GM23338 (cell line): ENCODE measurements at regions not wholly inside any gene's neighbourhood (a gene's known extent, or its start where the extent isn't known, plus 50 kb on each side); places are given as distances from the start of the nearest gene placed in this dataset.
A peak's percentile ranks its signal among the peaks of the same experiment; 100 is the strongest.

ENCODE experiments used
- ATAC-seq: fragments of 200-7000 bp; cut with Tn5 transposase; 3 replicates; pipeline ENCODE4 v1.9.1; 2020
- DNase-seq: peaks from one replicate; pipeline ENCODE4 v3.0.0-alpha.2; 2015; ENCODE audit warnings: low spot score
- H2AFZ ChIP-seq: fragments of 200-600 bp; sonication (generic); 2 replicates; pipeline ENCODE4 v1.8.0; 2016; ENCODE audit warnings: antibody characterized with exemption, mild to moderate bottlenecking, moderate library complexity
- H3F3A ChIP-seq: fragments of 200-600 bp; sonication (generic); replicated peaks from 2 replicates; pipeline ENCODE4 v1.8.0; 2017; ENCODE audit warnings: antibody characterized with exemption, mixed run types, low read depth
- H3K27ac ChIP-seq: fragments of 200-600 bp; sonication (generic); 2 replicates; pipeline ENCODE4 v1.6.1; 2016; ENCODE audit warnings: low read depth
- H3K27me3 ChIP-seq: fragments of 200-600 bp; sonication (generic); 2 replicates; pipeline ENCODE4 v1.8.0; 2016; ENCODE audit warnings: mild to moderate bottlenecking, mixed run types, moderate library complexity; ENCODE audit not compliant: insufficient read depth
- H3K36me3 ChIP-seq: fragments of 200-600 bp; sonication (generic); 2 replicates; pipeline ENCODE4 v1.8.0; 2016; ENCODE audit warnings: mild to moderate bottlenecking; ENCODE audit not compliant: insufficient read depth
- H3K4me1 ChIP-seq: fragments of 200-600 bp; sonication (generic); 2 replicates; pipeline ENCODE4 v1.8.0; 2016; ENCODE audit warnings: mild to moderate bottlenecking, moderate library complexity; ENCODE audit not compliant: insufficient read depth
- H3K4me2 ChIP-seq: fragments of 200-600 bp; sonication (generic); 2 replicates; pipeline ENCODE4 v1.7.1; 2017; ENCODE audit warnings: mixed run types
- H3K4me3 ChIP-seq: fragments of 200-600 bp; sonication (generic); 2 replicates; pipeline ENCODE4 v1.6.1; 2016; ENCODE audit warnings: mixed run types
- H3K79me2 ChIP-seq: fragments of 200-600 bp; sonication (generic); replicated peaks from 2 replicates; pipeline ENCODE4 v1.8.0; 2017; ENCODE audit warnings: mild to moderate bottlenecking; ENCODE audit not compliant: insufficient read depth
- H3K9me2 ChIP-seq: fragments of 200-600 bp; sonication (generic); 2 replicates; pipeline ENCODE4 v1.8.0; 2017; ENCODE audit not compliant: insufficient read depth
- H4K20me1 ChIP-seq: fragments of 200-600 bp; sonication (generic); replicated peaks from 2 replicates; pipeline ENCODE4 v1.8.0; 2017; ENCODE audit warnings: mild to moderate bottlenecking; ENCODE audit not compliant: insufficient read depth
- H3K27ac Mint-ChIP-seq: 2 replicates; pipeline ENCODE4 v1.8.0; 2020; ENCODE audit warnings: inconsistent platforms, mild to moderate bottlenecking, moderate library complexity, mixed read lengths
- H3K27me3 Mint-ChIP-seq: 3 replicates; pipeline ENCODE4 v1.8.0; 2022; ENCODE audit warnings: low read depth, mild to moderate bottlenecking, moderate library complexity, mixed read lengths, inconsistent platforms; ENCODE audit not compliant: insufficient read depth, poor library complexity
- H3K36me3 Mint-ChIP-seq: 3 replicates; pipeline ENCODE4 v1.8.0; 2021; ENCODE audit warnings: low read depth, mild to moderate bottlenecking, inconsistent platforms, moderate library complexity, mixed read lengths
- H3K4me1 Mint-ChIP-seq: 3 replicates; pipeline ENCODE4 v1.8.0; 2020; ENCODE audit warnings: mild to moderate bottlenecking, inconsistent platforms, mixed read lengths
- H3K4me3 Mint-ChIP-seq: 3 replicates; pipeline ENCODE4 v1.8.0; 2021; ENCODE audit warnings: moderate library complexity, mild to moderate bottlenecking, inconsistent platforms, mixed read lengths
- H3K9me3 Mint-ChIP-seq: 3 replicates; pipeline ENCODE4 v1.8.0; 2020; ENCODE audit warnings: moderate library complexity, mild to moderate bottlenecking, inconsistent platforms, mixed read lengths
- CREB1 ChIP-seq: fragments of 250-450 bp; sonication (Bioruptor Pico); IDR thresholded peaks from 2 replicates; pipeline ENCODE4 v1.5.0; 2020; ENCODE audit warnings: low read depth, mild to moderate bottlenecking, moderate library complexity
- CTCF ChIP-seq, 2 experiments: fragments of 200-600 bp in 1 of 2; sonication (generic) in 1 of 2; conservative IDR thresholded peaks; 2 replicates each; pipeline versions ENCODE4 v1.5.1 to v1.6.1; 2016 to 2017; ENCODE audit warnings: antibody characterized with exemption in 2 of 2, low read depth in 2 of 2, mild to moderate bottlenecking in 2 of 2, moderate library complexity in 1 of 2
- ETS1 ChIP-seq: IDR thresholded peaks from 2 replicates; pipeline ENCODE4 v1.6.1; 2016; ENCODE audit warnings: antibody characterized with exemption
- EZH2 ChIP-seq: fragments of 200-600 bp; sonication (generic); IDR thresholded peaks from one replicate; pipeline ENCODE4 v1.8.0; 2017; ENCODE audit warnings: antibody characterized with exemption, mild to moderate bottlenecking, low read depth; ENCODE audit not compliant: unreplicated experiment
- EZH2phosphoT487 ChIP-seq: fragments of 200-600 bp; sonication (generic); IDR thresholded peaks from one replicate; pipeline ENCODE4 v1.8.1; 2018; ENCODE audit warnings: antibody characterized with exemption; ENCODE audit not compliant: unreplicated experiment
- NANOG ChIP-seq: IDR thresholded peaks from 2 replicates; pipeline ENCODE4 v1.6.1; 2016; ENCODE audit warnings: antibody characterized with exemption, borderline replicate concordance
- POLR2AphosphoS5 ChIP-seq: IDR thresholded peaks from 2 replicates; pipeline ENCODE4 v1.6.1; 2016; ENCODE audit warnings: antibody characterized with exemption, low read depth
- STAT1 ChIP-seq: IDR thresholded peaks from one replicate; pipeline ENCODE4 v1.6.1; 2016; ENCODE audit warnings: antibody characterized with exemption; ENCODE audit not compliant: unreplicated experiment
- ZNF114 ChIP-seq: fragments of 250-450 bp; sonication (Bioruptor Pico); IDR thresholded peaks from 2 replicates; pipeline ENCODE4 v1.5.0; 2020; ENCODE audit warnings: mild to moderate bottlenecking, moderate library complexity
- ZNF331 ChIP-seq: fragments of 250-450 bp; sonication (Bioruptor Pico); IDR thresholded peaks from 2 replicates; pipeline ENCODE4 v1.5.0; 2020; ENCODE audit warnings: low read depth, mild to moderate bottlenecking, moderate library complexity
- TF ChIP-seq, protein P1 (sequence below): IDR thresholded peaks from one replicate; pipeline ENCODE4 v1.6.1; 2018; ENCODE audit warnings: antibody characterized with exemption; ENCODE audit not compliant: unreplicated experiment

DNA sequence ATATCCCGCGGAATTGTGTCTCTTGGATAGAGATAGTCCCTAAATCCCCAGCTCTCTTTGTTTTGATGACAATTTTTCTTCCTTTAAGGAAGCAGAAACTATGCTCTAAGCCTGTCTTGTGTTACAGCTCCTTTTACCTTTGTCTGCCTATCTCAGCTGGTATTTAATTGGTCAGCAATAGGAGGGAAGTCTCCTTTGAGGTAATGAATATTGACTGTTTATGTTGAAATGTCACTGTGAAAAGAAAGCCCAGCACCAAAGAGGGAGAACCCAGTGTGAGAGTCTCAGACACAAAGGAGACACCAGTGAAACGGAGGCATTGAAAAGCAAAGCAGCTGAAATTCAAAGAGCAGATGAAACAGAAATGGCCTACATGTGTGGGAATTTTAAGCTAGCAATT, 372.6 kb downstream of the NR2F2 start:
- no peaks in the 10 kb centered on the region; the same call in 1 of the 2 replicates for H3F3A ChIP-seq
- H3K27ac Mint-ChIP-seq, result peak overlapping the region; percentile 43; the same call in 1 of the 2 replicates
- no peaks in the 10 kb centered on the region for H3K36me3 Mint-ChIP-seq
- no peak for TF ChIP-seq ZNF114
- TF ChIP-seq ZNF331, result no peak
- peak; percentile 37; the same call in 1 of the 2 replicates for TF ChIP-seq NANOG
- TF ChIP-seq STAT1, result no peak
- no peak for TF ChIP-seq ETS1
- peaks cover 8% of the 10 kb centered on the region for H3K27me3 Mint-ChIP-seq
- H3K4me3 ChIP-seq, result peak overlapping the region; percentile 27
- H3K4me1 Mint-ChIP-seq, result peaks cover 71% of the 10 kb centered on the region
- H3K4me3 Mint-ChIP-seq, result peak overlapping the region; percentile 41
- no peaks in the 10 kb centered on the region for H3K36me3 ChIP-seq
- DNase-seq (no peak), ATAC-seq (peak; percentile 73)
- no peaks in the 10 kb centered on the region for H3K9me2 ChIP-seq
- H3K27ac ChIP-seq, result peak overlapping the region; percentile 43
- H3K4me2 ChIP-seq, result peak overlapping the region; percentile 59
- H2AFZ ChIP-seq, result no peak overlapping the region
- peaks cover 80% of the 10 kb centered on the region for H3K4me1 ChIP-seq
- no peaks in the 10 kb centered on the region for H3K9me3 Mint-ChIP-seq
- no peaks in the 10 kb centered on the region for H3K79me2 ChIP-seq
- H4K20me1 ChIP-seq, result no peaks in the 10 kb centered on the region
- no peaks in the 10 kb centered on the region for H3K27me3 ChIP-seq

GRCh38 chr15:96703794-96704550, 373.5 kb downstream of the NR2F2 start:
- Histone ChIP-seq H3K27ac (no peak overlapping the region), H3K36me3 (no peaks in the 10 kb centered on the region), H2AFZ (no peak overlapping the region), H3K9me2 (no peaks in the 10 kb centered on the region), H3K4me3 (peak overlapping the region; percentile 30), H3K27me3 (no peaks in the 10 kb centered on the region), H4K20me1 (no peaks in the 10 kb centered on the region), H3K79me2 (no peaks in the 10 kb centered on the region), H3K4me1 (peaks cover 82% of the 10 kb centered on the region), H3K4me2 (peak overlapping the region; percentile 59), H3F3A (no peaks in the 10 kb centered on the region; the same call in 1 of the 2 replicates)
- no peaks in the 10 kb centered on the region for H3K36me3 Mint-ChIP-seq
- H3K27ac Mint-ChIP-seq, result no peak overlapping the region
- no peaks in the 10 kb centered on the region for H3K9me3 Mint-ChIP-seq
- TF ChIP-seq NANOG (peak; percentile 25; the same call in 1 of the 2 replicates), ETS1 (no peak)
- ATAC-seq (no peak; the same call in 1 of the 3 replicates), DNase-seq (no peak)
- H3K4me1 Mint-ChIP-seq, result peaks cover 73% of the 10 kb centered on the region
- 0 out of 3 replicates have a peak overlapping the region, but pooled peaks have one; percentile 27 for H3K4me3 Mint-ChIP-seq
- H3K27me3 Mint-ChIP-seq, result peaks cover 8% of the 10 kb centered on the region

GRCh38 chr15:96716075-96716474, 385.6 kb downstream of the NR2F2 start:
- ATAC-seq, result no peak
- TF ChIP-seq, protein P1, sequence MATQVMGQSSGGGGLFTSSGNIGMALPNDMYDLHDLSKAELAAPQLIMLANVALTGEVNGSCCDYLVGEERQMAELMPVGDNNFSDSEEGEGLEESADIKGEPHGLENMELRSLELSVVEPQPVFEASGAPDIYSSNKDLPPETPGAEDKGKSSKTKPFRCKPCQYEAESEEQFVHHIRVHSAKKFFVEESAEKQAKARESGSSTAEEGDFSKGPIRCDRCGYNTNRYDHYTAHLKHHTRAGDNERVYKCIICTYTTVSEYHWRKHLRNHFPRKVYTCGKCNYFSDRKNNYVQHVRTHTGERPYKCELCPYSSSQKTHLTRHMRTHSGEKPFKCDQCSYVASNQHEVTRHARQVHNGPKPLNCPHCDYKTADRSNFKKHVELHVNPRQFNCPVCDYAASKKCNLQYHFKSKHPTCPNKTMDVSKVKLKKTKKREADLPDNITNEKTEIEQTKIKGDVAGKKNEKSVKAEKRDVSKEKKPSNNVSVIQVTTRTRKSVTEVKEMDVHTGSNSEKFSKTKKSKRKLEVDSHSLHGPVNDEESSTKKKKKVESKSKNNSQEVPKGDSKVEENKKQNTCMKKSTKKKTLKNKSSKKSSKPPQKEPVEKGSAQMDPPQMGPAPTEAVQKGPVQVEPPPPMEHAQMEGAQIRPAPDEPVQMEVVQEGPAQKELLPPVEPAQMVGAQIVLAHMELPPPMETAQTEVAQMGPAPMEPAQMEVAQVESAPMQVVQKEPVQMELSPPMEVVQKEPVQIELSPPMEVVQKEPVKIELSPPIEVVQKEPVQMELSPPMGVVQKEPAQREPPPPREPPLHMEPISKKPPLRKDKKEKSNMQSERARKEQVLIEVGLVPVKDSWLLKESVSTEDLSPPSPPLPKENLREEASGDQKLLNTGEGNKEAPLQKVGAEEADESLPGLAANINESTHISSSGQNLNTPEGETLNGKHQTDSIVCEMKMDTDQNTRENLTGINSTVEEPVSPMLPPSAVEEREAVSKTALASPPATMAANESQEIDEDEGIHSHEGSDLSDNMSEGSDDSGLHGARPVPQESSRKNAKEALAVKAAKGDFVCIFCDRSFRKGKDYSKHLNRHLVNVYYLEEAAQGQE, result no peak
- TF ChIP-seq CTCF (conservative IDR thresholded peaks at IDR 0.05; ENCODE audit: low read depth in 2 of 2), result no peak
- no peak for TF ChIP-seq CREB1
- no peak for TF ChIP-seq EZH2
- TF ChIP-seq ZNF114, result no peak
- TF ChIP-seq EZH2phosphoT487, result no peak
- no peak for TF ChIP-seq NANOG
- no peak for TF ChIP-seq POLR2AphosphoS5
- no peaks in the 10 kb centered on the region for H3K27me3 Mint-ChIP-seq

More at GRCh38 chr15:96716075-96716474, 385.6 kb downstream of the NR2F2 start:
- Histone ChIP-seq H3K27me3 (no peaks in the 10 kb centered on the region), H3F3A (no peaks in the 10 kb centered on the region), H3K4me2 (no peak overlapping the region), H2AFZ (no peak overlapping the region), H3K79me2 (no peaks in the 10 kb centered on the region), H3K27ac (no peak overlapping the region), H3K9me2 (no peaks in the 10 kb centered on the region), H3K36me3 (no peaks in the 10 kb centered on the region), H4K20me1 (no peaks in the 10 kb centered on the region), H3K4me3 (no peak overlapping the region), H3K4me1 (peaks cover 9% of the 10 kb centered on the region; the same call in 1 of the 2 replicates)
- Mint-ChIP-seq H3K9me3 (no peaks in the 10 kb centered on the region), H3K4me3 (no peak overlapping the region), H3K27ac (no peak overlapping the region), H3K36me3 (no peaks in the 10 kb centered on the region), H3K4me1 (peaks cover 4% of the 10 kb centered on the region; the same call in 2 of the 3 replicates)
- no peak for DNase-seq
